Keratinocyte (primary cell): ENCODE measurements at regions not wholly inside any gene's neighbourhood (a gene's known extent, or its start where the extent isn't known, plus 50 kb on each side); places are given as distances from the start of the nearest gene placed in this dataset.

ENCODE experiments used
- DNase-seq: peaks from one replicate; pipeline ENCODE4 v3.0.0-alpha.2; 2011; ENCODE audit warnings: low read depth, missing footprints, low spot score
- FAIRE-seq: peaks from 2 replicates; lab custom pipeline; 2011; peaks lifted over from hg19 to GRCh38; lab: Jason Lieb, UNC
- H2AFZ ChIP-seq: 2 replicates; pipeline ENCODE4 v1.6.0; 2012; ENCODE audit warnings: low read length, control low read depth, inconsistent platforms; ENCODE audit not compliant: control insufficient read depth
- H3K27ac ChIP-seq: 2 replicates; pipeline ENCODE4 v1.5.1; 2011; ENCODE audit warnings: low read length; ENCODE audit not compliant: control insufficient read depth, insufficient read depth
- H3K27me3 ChIP-seq: 3 replicates; pipeline ENCODE4 v1.6.0; 2011; ENCODE audit warnings: low read length; ENCODE audit not compliant: control insufficient read depth, insufficient read depth; ENCODE audit errors: extremely low read depth
- H3K36me3 ChIP-seq, 2 experiments: 2 replicates in 1 of 2; 3 replicates in 1 of 2; pipeline ENCODE4 v1.5.1; 2011; ENCODE audit warnings: low read length in 2 of 2, mild to moderate bottlenecking in 1 of 2; ENCODE audit not compliant: control insufficient read depth in 2 of 2, insufficient read depth in 2 of 2; ENCODE audit errors: extremely low read depth in 1 of 2
- H3K4me1 ChIP-seq: 3 replicates; pipeline ENCODE4 v1.5.1; 2011; ENCODE audit warnings: low read length; ENCODE audit not compliant: control insufficient read depth, insufficient read depth; ENCODE audit errors: extremely low read depth
- H3K4me2 ChIP-seq: 3 replicates; pipeline ENCODE4 v1.6.0; 2011; ENCODE audit warnings: low read depth, low read length; ENCODE audit not compliant: control insufficient read depth, insufficient read depth; ENCODE audit errors: extremely low read depth
- H3K4me3 ChIP-seq, 3 experiments: fragments of 200-600 bp in 1 of 3; sonication (generic) in 1 of 3; 2 replicates in 2 of 3; 3 replicates in 1 of 3; pipeline ENCODE4 v1.5.1; 2011 to 2016; ENCODE audit warnings: low read length in 3 of 3, mild to moderate bottlenecking in 3 of 3, control low read depth in 2 of 3, inconsistent platforms in 1 of 3, low read depth in 1 of 3, mixed read lengths in 1 of 3, mixed run types in 1 of 3, moderate library complexity in 1 of 3; ENCODE audit not compliant: control insufficient read depth in 2 of 3, insufficient read depth in 2 of 3; ENCODE audit errors: extremely low read depth in 1 of 3
- H3K79me2 ChIP-seq: 2 replicates; pipeline ENCODE4 v1.6.0; 2012; ENCODE audit warnings: low read length; ENCODE audit not compliant: control insufficient read depth, insufficient read depth
- H3K9ac ChIP-seq: 3 replicates; pipeline ENCODE4 v1.6.0; 2011; ENCODE audit warnings: low read length; ENCODE audit not compliant: control insufficient read depth, insufficient read depth; ENCODE audit errors: extremely low read depth
- H3K9me1 ChIP-seq: 3 replicates; pipeline ENCODE4 v1.6.0; 2011; ENCODE audit warnings: low read length; ENCODE audit not compliant: control insufficient read depth, insufficient read depth; ENCODE audit errors: extremely low read depth
- H3K9me3 ChIP-seq: 2 replicates; pipeline ENCODE4 v1.5.1; 2012; ENCODE audit warnings: low read depth, low read length; ENCODE audit not compliant: control insufficient read depth
- H4K20me1 ChIP-seq: 3 replicates; pipeline ENCODE4 v1.6.0; 2011; ENCODE audit warnings: low read length; ENCODE audit not compliant: control insufficient read depth, insufficient read depth; ENCODE audit errors: extremely low read depth
- CTCF ChIP-seq, 3 experiments: IDR thresholded peaks in 1 of 3; conservative IDR thresholded peaks in 1 of 3; optimal IDR thresholded peaks in 1 of 3; 2 replicates in 2 of 3; 3 replicates in 1 of 3; pipeline versions ENCODE3 to v1.5.1; 2011; ENCODE audit warnings: low read length in 3 of 3, mild to moderate bottlenecking in 3 of 3, moderate library complexity in 2 of 3, control low read depth in 1 of 3, inconsistent platforms in 1 of 3; ENCODE audit not compliant: insufficient read depth in 2 of 3; ENCODE audit errors: extremely low read depth in 1 of 3
- EZH2 ChIP-seq: IDR thresholded peaks from one replicate; pipeline ENCODE4 v1.6.1; 2012; ENCODE audit warnings: inconsistent platforms, mild to moderate bottlenecking, low read length, moderate library complexity
- dilution Hi-C: fragments of 300-500 bp; cut with MboI; formaldehyde crosslinking; loops from one replicate; pipeline ENCODE4 v1.7.0; 2020; ENCODE audit warnings: low sequenced_read_pairs; ENCODE audit not compliant: extremely low pct_ligation_motif_present

GRCh38 chr22:47606426-47606825 is 844.0 kb downstream of the TBC1D22A start:
- H3K79me2 ChIP-seq: no peaks in the 10 kb centered on the region
- no peak overlapping the region for H3K27ac ChIP-seq
- no peaks in the 10 kb centered on the region for H3K9me1 ChIP-seq
- no peak overlapping the region for H3K4me3 ChIP-seq
- H3K9ac ChIP-seq: no peak overlapping the region
- H2AFZ ChIP-seq: no peak overlapping the region
- no peak for DNase-seq
- FAIRE-seq: no peak
- no peaks in the 10 kb centered on the region for H4K20me1 ChIP-seq
- H3K36me3 ChIP-seq: no peaks in the 10 kb centered on the region
- no peaks in the 10 kb centered on the region for H3K4me1 ChIP-seq
- H3K9me3 ChIP-seq: no peaks in the 10 kb centered on the region
- TF ChIP-seq EZH2 (no peak), CTCF (optimal IDR thresholded peaks at IDR 0.05 in 1 of 3, IDR thresholded peaks at IDR 0.05 in 1 of 3, conservative IDR thresholded peaks at IDR 0.05 in 1 of 3; ENCODE audit: extremely low read depth in 1 of 3, insufficient read depth in 2 of 3, low read length in 3 of 3) (no peak)
- no peak overlapping the region for H3K4me2 ChIP-seq
- no peaks in the 10 kb centered on the region for H3K27me3 ChIP-seq
- dilution Hi-C loops: no loop called here

- Histone ChIP-seq H4K20me1 (no peaks in the 10 kb centered on the region), H3K9me3 (no peaks in the 10 kb centered on the region), H3K9me1 (no peaks in the 10 kb centered on the region), H3K36me3 (no peaks in the 10 kb centered on the region), H3K4me3 (no peak overlapping the region), H3K79me2 (no peaks in the 10 kb centered on the region), H3K4me2 (no peak overlapping the region), H3K27ac (no peak overlapping the region), H3K4me1 (no peaks in the 10 kb centered on the region), H3K9ac (no peak overlapping the region), H2AFZ (no peak overlapping the region), H3K27me3 (no peaks in the 10 kb centered on the region)
- no peak for DNase-seq
- TF ChIP-seq CTCF (optimal IDR thresholded peaks at IDR 0.05 in 1 of 3, IDR thresholded peaks at IDR 0.05 in 1 of 3, conservative IDR thresholded peaks at IDR 0.05 in 1 of 3; ENCODE audit: extremely low read depth in 1 of 3, insufficient read depth in 2 of 3, low read length in 3 of 3): no peak
- no peak for TF ChIP-seq EZH2
- FAIRE-seq: no peak
- dilution Hi-C loops: no loop called here
These were observed 843.4 kb downstream of the TBC1D22A start for GRCh38 chr22:47605886-47606285.
